Stimulated activated CD8-positive, alpha-beta memory T cell treated with anti-CD3 and anti-CD28 coated beads, Interleukin-15, amount 100 ng/mL, for 4 hours (primary cell): ENCODE measurements at regions not wholly inside any gene's neighbourhood (a gene's known extent, or its start where the extent isn't known, plus 50 kb on each side); places are given as distances from the start of the nearest gene placed in this dataset.
"Not testable (repeated sequence)": the region's sequence is repeated elsewhere in the genome, so short reads cannot be mapped to it uniquely, and the experiment has no call there.

Source experiments
- DNase-seq, 2 donors: peaks; one replicate each; pipeline ENCODE4 v3.0.0-alpha.2; 2020; ENCODE audit warnings: low read depth in 2 of 2

GRCh38 chr1:166490437-166490991, 323.7 kb upstream of the FAM78B start:
- DNase-seq = no peak

GRCh38 chr1:166493765-166494164, 327.0 kb upstream of the FAM78B start:
- not testable (repeated sequence) for DNase-seq

GRCh38 chr1:166507347-166507746, 331.9 kb upstream of the POGK start:
- DNase-seq = no peak

GRCh38 chr1:166511761-166512160, 327.5 kb upstream of the POGK start:
- no peak for DNase-seq

- no peak for DNase-seq
Measured at GRCh38 chr1:166514067-166514466, 325.2 kb upstream of the POGK start.

GRCh38 chr1:166527752-166528151, 311.5 kb upstream of the POGK start:
- DNase-seq = no peak

GRCh38 chr1:166538646-166539045, 300.6 kb upstream of the POGK start:
- no peak for DNase-seq

- no peak for DNase-seq
Measured at GRCh38 chr1:166544036-166544435, 295.2 kb upstream of the POGK start.

GRCh38 chr1:166544561-166544960, 294.7 kb upstream of the POGK start:
- no peak for DNase-seq

GRCh38 chr1:166552706-166553105, 286.6 kb upstream of the POGK start:
- DNase-seq = no peak

GRCh38 chr1:166570954-166571353, 268.3 kb upstream of the POGK start:
- DNase-seq = no peak

- no peak for DNase-seq
Measured at GRCh38 chr1:166573199-166573598, 266.1 kb upstream of the POGK start.

- no peak for DNase-seq
Measured at GRCh38 chr1:166579557-166580501, 259.4 kb upstream of the POGK start.

GRCh38 chr1:166588741-166589140, 250.5 kb upstream of the POGK start:
- no peak for DNase-seq

- DNase-seq = no peak
Measured at GRCh38 chr1:166590161-166590560, 249.1 kb upstream of the POGK start.

- DNase-seq = no peak
Measured at GRCh38 chr1:166594646-166595045, 244.6 kb upstream of the POGK start.

GRCh38 chr1:166597516-166597915, 241.8 kb upstream of the POGK start:
- DNase-seq = no peak

GRCh38 chr1:166600574-166600973, 238.7 kb upstream of the POGK start:
- no peak for DNase-seq

GRCh38 chr1:166601650-166602278, 237.5 kb upstream of the POGK start:
- DNase-seq = no peak

- DNase-seq = not testable (repeated sequence)
Measured at GRCh38 chr1:166602801-166603200, 236.5 kb upstream of the POGK start.

GRCh38 chr1:166603296-166603695, 236.0 kb upstream of the POGK start:
- no peak for DNase-seq

- DNase-seq = no peak
Measured at GRCh38 chr1:166605137-166605536, 234.1 kb upstream of the POGK start.

- DNase-seq = no peak
Measured at GRCh38 chr1:166612886-166613285, 226.4 kb upstream of the POGK start.
